ENCODE measurements at regions not wholly inside any gene's neighbourhood (a gene's known extent, or its start where the extent isn't known, plus 50 kb on each side); places are given as distances from the start of the nearest gene placed in this dataset.

DNA sequence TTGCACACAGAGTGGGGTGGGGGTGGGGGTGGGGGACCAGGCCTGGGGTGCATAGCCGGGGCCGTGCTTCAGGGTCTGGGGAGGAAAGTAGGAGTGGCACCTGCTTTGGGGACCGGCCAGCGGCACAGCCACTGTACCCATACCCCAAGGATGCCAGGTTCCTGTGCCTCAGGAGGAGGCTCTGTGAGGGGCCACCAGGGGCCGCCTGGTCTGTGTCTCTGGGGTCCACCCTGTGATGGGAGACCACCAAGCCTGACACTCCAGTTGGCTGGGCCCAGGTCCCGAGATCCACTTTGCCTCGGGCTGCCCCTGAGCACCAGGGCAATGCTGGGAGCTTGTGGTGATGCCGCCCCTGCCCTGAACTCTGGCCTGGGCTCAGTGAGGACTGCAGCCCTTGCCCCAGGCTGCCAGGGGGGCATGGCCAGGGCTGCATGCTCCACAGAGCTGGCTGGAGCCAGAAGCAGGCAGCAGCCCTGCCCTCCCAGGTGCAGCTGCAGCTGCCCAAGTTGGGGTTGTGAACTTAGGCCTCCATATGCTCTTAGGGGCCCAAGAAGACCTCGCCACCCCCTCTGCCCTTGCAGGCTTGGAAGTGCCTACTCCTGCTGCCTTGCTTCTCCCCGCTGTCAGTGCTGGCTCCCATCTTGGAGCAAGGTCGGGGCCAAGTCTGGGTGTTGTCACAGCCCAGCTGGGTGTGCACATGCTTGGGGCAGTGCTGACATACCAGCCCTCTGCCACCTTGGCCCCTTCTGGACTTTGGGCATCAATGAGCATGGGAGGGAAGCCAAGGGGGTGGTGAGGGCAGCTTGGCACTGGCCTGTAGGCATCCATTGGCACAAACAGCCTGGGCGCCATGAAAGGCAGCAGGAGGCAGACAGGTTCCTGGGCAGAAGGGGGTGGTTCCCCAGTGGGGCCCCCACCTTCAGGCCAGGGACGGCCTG, 123.3 kb upstream of the THY1 start:
- H3K9me3 ChIP-seq (ENCODE audit: control insufficient read depth in 1 of 2, insufficient read depth in 1 of 2, low read length in 2 of 2), result peaks cover 0 to 17% of the 10 kb centered on the region in 2 experiments
- Mint-ChIP-seq H3K36me3 (ENCODE audit: low read depth) (no peaks in the 10 kb centered on the region), H3K9me3 (no peaks in the 10 kb centered on the region), H3K4me3 (no peak overlapping the region), H3K4me1 (ENCODE audit: low read depth) (no peaks in the 10 kb centered on the region), H3K27ac (no peak overlapping the region), H3K27me3 (peaks cover 16% of the 10 kb centered on the region)
- no peaks in the 10 kb centered on the region for H3K36me3 ChIP-seq (ENCODE audit: insufficient read depth, low read length)
- no peak overlapping the region for H3K4me3 ChIP-seq (ENCODE audit: low read length)
- no peak for DNase-seq
- TF ChIP-seq, protein P1, sequence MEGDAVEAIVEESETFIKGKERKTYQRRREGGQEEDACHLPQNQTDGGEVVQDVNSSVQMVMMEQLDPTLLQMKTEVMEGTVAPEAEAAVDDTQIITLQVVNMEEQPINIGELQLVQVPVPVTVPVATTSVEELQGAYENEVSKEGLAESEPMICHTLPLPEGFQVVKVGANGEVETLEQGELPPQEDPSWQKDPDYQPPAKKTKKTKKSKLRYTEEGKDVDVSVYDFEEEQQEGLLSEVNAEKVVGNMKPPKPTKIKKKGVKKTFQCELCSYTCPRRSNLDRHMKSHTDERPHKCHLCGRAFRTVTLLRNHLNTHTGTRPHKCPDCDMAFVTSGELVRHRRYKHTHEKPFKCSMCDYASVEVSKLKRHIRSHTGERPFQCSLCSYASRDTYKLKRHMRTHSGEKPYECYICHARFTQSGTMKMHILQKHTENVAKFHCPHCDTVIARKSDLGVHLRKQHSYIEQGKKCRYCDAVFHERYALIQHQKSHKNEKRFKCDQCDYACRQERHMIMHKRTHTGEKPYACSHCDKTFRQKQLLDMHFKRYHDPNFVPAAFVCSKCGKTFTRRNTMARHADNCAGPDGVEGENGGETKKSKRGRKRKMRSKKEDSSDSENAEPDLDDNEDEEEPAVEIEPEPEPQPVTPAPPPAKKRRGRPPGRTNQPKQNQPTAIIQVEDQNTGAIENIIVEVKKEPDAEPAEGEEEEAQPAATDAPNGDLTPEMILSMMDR (IDR thresholded peaks at IDR 0.05), result no peak
- H3K27me3 ChIP-seq (ENCODE audit: control insufficient read depth in 1 of 2, insufficient read depth in 2 of 2, low read length in 2 of 2), result peaks cover 0 to 5% of the 10 kb centered on the region in 2 experiments
- intact Hi-C loops (cut with DNase I, micrococcal nuclease), result no loop called here
- ChIA-PET POLR2A (no interaction called here), CTCF (no interaction called here)
- no peak overlapping the region for H3K27ac ChIP-seq (ENCODE audit: low read depth in 1 of 2, low read length in 2 of 2)
- no peak for ATAC-seq (ENCODE audit: poor library complexity)
- no peaks in the 10 kb centered on the region for H3K4me1 ChIP-seq (ENCODE audit: insufficient read depth, low read length)

GRCh38 chr11:119540370-119541125, 117.6 kb upstream of the THY1 start:
- Mint-ChIP-seq H3K27me3 (peaks cover 43% of the 10 kb centered on the region), H3K4me3 (no peak overlapping the region), H3K9me3 (no peaks in the 10 kb centered on the region), H3K27ac (no peak overlapping the region), H3K4me1 (ENCODE audit: low read depth) (no peaks in the 10 kb centered on the region), H3K36me3 (ENCODE audit: low read depth) (no peaks in the 10 kb centered on the region)
- no peak overlapping the region for H3K4me3 ChIP-seq (ENCODE audit: low read length)
- DNase-seq (no peak), ATAC-seq (ENCODE audit: poor library complexity) (no peak)
- TF ChIP-seq, protein P1 (IDR thresholded peaks at IDR 0.05), result no peak
- ChIA-PET CTCF (no interaction called here), POLR2A (no interaction called here)
- no peak overlapping the region for H3K27ac ChIP-seq (ENCODE audit: low read depth in 1 of 2, low read length in 2 of 2)
- no peaks in the 10 kb centered on the region for H3K4me1 ChIP-seq (ENCODE audit: insufficient read depth, low read length)
- intact Hi-C loops (cut with DNase I, micrococcal nuclease), result no loop called here
- H3K27me3 ChIP-seq (ENCODE audit: control insufficient read depth in 1 of 2, insufficient read depth in 2 of 2, low read length in 2 of 2), result peaks cover 0 to 2% of the 10 kb centered on the region in 2 experiments
- H3K36me3 ChIP-seq (ENCODE audit: insufficient read depth, low read length), result no peaks in the 10 kb centered on the region
- no peaks in the 10 kb centered on the region for H3K9me3 ChIP-seq (ENCODE audit: control insufficient read depth in 1 of 2, insufficient read depth in 1 of 2, low read length in 2 of 2)

DNA sequence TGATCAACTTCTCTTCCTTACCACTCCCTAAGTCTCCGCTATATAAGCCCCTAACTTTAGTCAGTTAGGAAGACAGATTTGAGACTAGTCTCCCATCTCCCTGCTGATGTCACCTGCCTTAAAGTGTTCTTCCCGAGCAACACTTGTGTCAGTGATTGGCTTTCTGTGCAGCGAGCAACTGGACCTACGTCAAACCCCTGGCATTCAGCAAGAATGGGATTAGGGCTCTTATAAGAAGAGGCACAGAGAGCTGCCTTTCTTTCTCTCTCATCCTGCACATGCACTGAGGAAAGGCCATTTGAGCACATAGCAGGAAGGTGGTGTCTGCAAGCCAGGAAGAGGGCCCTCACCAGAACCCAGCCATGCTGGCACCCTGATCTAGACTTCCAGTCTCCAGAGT, 116.6 kb upstream of the THY1 start:
- no peaks in the 10 kb centered on the region for H3K36me3 Mint-ChIP-seq (ENCODE audit: low read depth)
- no peak overlapping the region for H3K4me3 ChIP-seq (ENCODE audit: low read length)
- H3K9me3 ChIP-seq (ENCODE audit: control insufficient read depth in 1 of 2, insufficient read depth in 1 of 2, low read length in 2 of 2), result no peaks in the 10 kb centered on the region
- no peak overlapping the region for H3K27ac Mint-ChIP-seq
- CTCF ChIA-PET, result no interaction called here
- H3K4me3 Mint-ChIP-seq, result no peak overlapping the region
- DNase-seq (no peak), ATAC-seq (ENCODE audit: poor library complexity) (no peak)
- POLR2A ChIA-PET, result no interaction called here
- peaks cover 0 to 4% of the 10 kb centered on the region in 2 experiments for H3K27me3 ChIP-seq (ENCODE audit: control insufficient read depth in 1 of 2, insufficient read depth in 2 of 2, low read length in 2 of 2)
- intact Hi-C loops (cut with DNase I, micrococcal nuclease), result no loop called here
- H3K36me3 ChIP-seq (ENCODE audit: insufficient read depth, low read length), result no peaks in the 10 kb centered on the region
- H3K27ac ChIP-seq (ENCODE audit: low read depth in 1 of 2, low read length in 2 of 2), result no peak overlapping the region
- no peaks in the 10 kb centered on the region for H3K4me1 ChIP-seq (ENCODE audit: insufficient read depth, low read length)
- H3K4me1 Mint-ChIP-seq (ENCODE audit: low read depth), result no peaks in the 10 kb centered on the region
- H3K27me3 Mint-ChIP-seq, result peaks cover 40% of the 10 kb centered on the region
- no peaks in the 10 kb centered on the region for H3K9me3 Mint-ChIP-seq
- TF ChIP-seq, protein P1 (IDR thresholded peaks at IDR 0.05), result no peak
